WERI-Rb-1 (cell line): ENCODE measurements at regions not wholly inside any gene's neighbourhood (a gene's known extent, or its start where the extent isn't known, plus 50 kb on each side); places are given as distances from the start of the nearest gene placed in this dataset.

ENCODE experiments used
- DNase-seq: peaks from one replicate; pipeline ENCODE4 v3.0.0-alpha.2; 2020
- H3K27ac ChIP-seq: fragments of 250-450 bp; sonication (Bioruptor Pico); 2 replicates; pipeline ENCODE4 v1.5.1; 2020; ENCODE audit warnings: mild to moderate bottlenecking, moderate library complexity
- H3K27me3 ChIP-seq: fragments of 250-450 bp; sonication (Bioruptor Pico); 2 replicates; pipeline ENCODE4 v1.5.1; 2021; ENCODE audit warnings: mild to moderate bottlenecking, low read depth, moderate library complexity; ENCODE audit not compliant: insufficient read depth, severe bottlenecking
- H3K36me3 ChIP-seq: fragments of 250-450 bp; sonication (Bioruptor Pico); 2 replicates; pipeline ENCODE4 v1.5.1; 2020; ENCODE audit warnings: mild to moderate bottlenecking, moderate library complexity
- H3K4me3 ChIP-seq: 2 replicates; pipeline ENCODE4 v1.5.1; 2011; ENCODE audit warnings: low read depth, mild to moderate bottlenecking, control low read depth, low read length
- H3K9me3 ChIP-seq: fragments of 250-450 bp; sonication (Bioruptor Pico); 2 replicates; pipeline ENCODE4 v1.5.1; 2021; ENCODE audit warnings: mild to moderate bottlenecking, moderate library complexity; ENCODE audit not compliant: severe bottlenecking
- TF ChIP-seq, protein P1 (sequence below): IDR thresholded peaks from 2 replicates; pipeline ENCODE4 v1.5.1; 2011; ENCODE audit warnings: low read depth, mild to moderate bottlenecking, control low read depth, inconsistent platforms, low read length

GRCh38 chr6:143609501-143609900, 68.3 kb upstream of the PHACTR2 start:
- Histone ChIP-seq H3K9me3 (no peaks in the 10 kb centered on the region), H3K36me3 (no peaks in the 10 kb centered on the region), H3K27me3 (no peaks in the 10 kb centered on the region), H3K4me3 (no peak overlapping the region), H3K27ac (no peak overlapping the region)
- TF ChIP-seq, protein P1, sequence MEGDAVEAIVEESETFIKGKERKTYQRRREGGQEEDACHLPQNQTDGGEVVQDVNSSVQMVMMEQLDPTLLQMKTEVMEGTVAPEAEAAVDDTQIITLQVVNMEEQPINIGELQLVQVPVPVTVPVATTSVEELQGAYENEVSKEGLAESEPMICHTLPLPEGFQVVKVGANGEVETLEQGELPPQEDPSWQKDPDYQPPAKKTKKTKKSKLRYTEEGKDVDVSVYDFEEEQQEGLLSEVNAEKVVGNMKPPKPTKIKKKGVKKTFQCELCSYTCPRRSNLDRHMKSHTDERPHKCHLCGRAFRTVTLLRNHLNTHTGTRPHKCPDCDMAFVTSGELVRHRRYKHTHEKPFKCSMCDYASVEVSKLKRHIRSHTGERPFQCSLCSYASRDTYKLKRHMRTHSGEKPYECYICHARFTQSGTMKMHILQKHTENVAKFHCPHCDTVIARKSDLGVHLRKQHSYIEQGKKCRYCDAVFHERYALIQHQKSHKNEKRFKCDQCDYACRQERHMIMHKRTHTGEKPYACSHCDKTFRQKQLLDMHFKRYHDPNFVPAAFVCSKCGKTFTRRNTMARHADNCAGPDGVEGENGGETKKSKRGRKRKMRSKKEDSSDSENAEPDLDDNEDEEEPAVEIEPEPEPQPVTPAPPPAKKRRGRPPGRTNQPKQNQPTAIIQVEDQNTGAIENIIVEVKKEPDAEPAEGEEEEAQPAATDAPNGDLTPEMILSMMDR = no peak
- no peak for DNase-seq

GRCh38 chr6:143608906-143609305, 68.9 kb upstream of the PHACTR2 start:
- DNase-seq = peak; percentile 17
- H3K4me3 ChIP-seq = no peak overlapping the region
- no peak overlapping the region for H3K27ac ChIP-seq
- H3K36me3 ChIP-seq = no peaks in the 10 kb centered on the region
- TF ChIP-seq, protein P1 = no peak
- H3K27me3 ChIP-seq = no peaks in the 10 kb centered on the region
- H3K9me3 ChIP-seq = no peaks in the 10 kb centered on the region

DNA sequence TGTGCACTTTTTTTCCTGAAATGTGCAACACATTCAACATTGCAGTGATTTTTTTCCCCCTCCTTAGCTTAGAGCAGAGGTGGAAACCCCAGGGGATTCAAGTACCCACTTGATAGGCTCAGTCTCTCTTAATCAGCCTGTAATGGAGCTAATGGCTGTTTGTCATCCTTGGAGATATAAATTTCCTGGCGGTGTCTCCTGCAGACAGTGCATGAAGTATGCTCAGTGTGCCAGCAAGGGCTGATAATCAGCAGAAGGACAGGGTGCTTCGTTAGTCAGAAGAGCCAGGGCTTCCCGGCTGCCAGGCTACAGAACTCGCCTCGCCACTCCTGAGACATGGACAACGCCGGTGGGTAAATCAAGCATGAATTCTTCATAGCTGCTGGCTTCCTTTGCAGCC, 69.8 kb upstream of the PHACTR2 start:
- TF ChIP-seq, protein P1 = no peak

GRCh38 chr6:143607168-143607567, 70.6 kb upstream of the PHACTR2 start:
- H3K27ac ChIP-seq = no peak overlapping the region
- DNase-seq = no peak
- no peaks in the 10 kb centered on the region for H3K9me3 ChIP-seq
- TF ChIP-seq, protein P1 = no peak
- no peaks in the 10 kb centered on the region for H3K36me3 ChIP-seq
- no peaks in the 10 kb centered on the region for H3K27me3 ChIP-seq
- no peak overlapping the region for H3K4me3 ChIP-seq

More for the DNA sequence above, 69.8 kb upstream of the PHACTR2 start:
- no peak for DNase-seq
- no peak overlapping the region for H3K4me3 ChIP-seq
- H3K27ac ChIP-seq = no peak overlapping the region
- H3K36me3 ChIP-seq = no peaks in the 10 kb centered on the region
- no peaks in the 10 kb centered on the region for H3K27me3 ChIP-seq
- H3K9me3 ChIP-seq = no peaks in the 10 kb centered on the region

DNA sequence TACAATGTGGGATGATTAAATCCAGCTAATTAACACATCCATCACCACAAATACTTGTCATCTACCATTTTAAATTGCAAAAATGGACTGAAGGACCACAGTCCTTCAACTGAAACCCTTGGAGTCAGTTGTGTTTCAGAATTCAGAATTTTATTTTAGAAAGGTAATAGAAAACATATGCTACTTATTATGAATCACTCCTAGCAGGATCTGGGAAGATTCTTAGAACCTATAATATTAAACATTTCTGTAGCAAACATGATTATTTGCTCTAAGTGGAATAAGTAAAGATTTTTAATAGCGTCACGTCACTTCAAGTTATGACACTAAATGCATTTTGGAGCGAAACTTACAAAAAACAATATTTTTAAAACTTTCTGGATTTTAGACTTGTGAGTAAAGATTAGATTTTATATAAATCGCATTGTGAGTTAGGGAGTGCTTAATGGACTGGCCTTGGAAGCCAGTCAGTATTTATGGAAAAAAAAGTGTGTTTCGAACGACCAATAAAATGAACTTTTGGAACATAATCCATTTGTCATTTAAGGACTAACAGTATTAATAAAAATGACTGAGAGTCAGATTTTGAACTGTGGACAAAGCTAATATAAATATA, 71.8 kb upstream of the PHACTR2 start:
- Histone ChIP-seq H3K27ac (no peak overlapping the region), H3K9me3 (no peaks in the 10 kb centered on the region), H3K36me3 (no peaks in the 10 kb centered on the region), H3K27me3 (no peaks in the 10 kb centered on the region), H3K4me3 (no peak overlapping the region)
- DNase-seq = no peak
- TF ChIP-seq, protein P1 = no peak

DNA sequence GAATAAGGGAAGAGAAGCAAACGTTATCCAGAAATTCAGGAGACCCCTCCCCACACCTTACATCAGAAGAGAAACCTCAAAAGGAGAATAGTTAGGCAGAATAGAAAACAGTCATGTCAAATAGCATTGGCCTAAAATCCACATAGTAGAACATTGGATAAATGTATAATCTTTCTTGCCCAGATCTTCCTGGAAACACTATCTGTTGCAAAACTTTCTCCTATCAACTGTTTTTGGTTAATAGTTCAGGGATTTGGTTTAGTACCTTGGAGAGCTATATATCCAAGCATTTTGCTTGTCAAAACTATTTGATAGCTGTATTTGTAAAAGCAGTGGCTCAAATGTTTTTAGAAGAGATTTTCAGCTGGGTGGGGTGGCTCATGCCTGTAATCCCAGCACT, 74.3 kb upstream of the PHACTR2 start:
- Histone ChIP-seq H3K27ac (no peak overlapping the region), H3K4me3 (no peak overlapping the region), H3K36me3 (no peaks in the 10 kb centered on the region), H3K27me3 (no peaks in the 10 kb centered on the region), H3K9me3 (no peaks in the 10 kb centered on the region)
- TF ChIP-seq, protein P1 = no peak
- no peak for DNase-seq
